Central memory CD8-positive, alpha-beta T cell (primary cell): ENCODE measurements at regions not wholly inside any gene's neighbourhood (a gene's known extent, or its start where the extent isn't known, plus 50 kb on each side); places are given as distances from the start of the nearest gene placed in this dataset.

Experiments
- ATAC-seq: fragments of 150-1000 bp; cut with Tn5 transposase; replicated peaks from 2 replicates; pipeline ENCODE4 v1.10.0; 2022; ENCODE audit warnings: mild to moderate bottlenecking, moderate FRiP score, moderate number of reproducible peaks; ENCODE audit not compliant: poor library complexity, severe bottlenecking; ENCODE audit errors: extremely low read depth
- DNase-seq, 2 donors: peaks; one replicate each; pipeline ENCODE4 v3.0.0; 2021; ENCODE audit warnings: low spot score in 2 of 2
- H3K27ac Mint-ChIP-seq: one replicate; pipeline ENCODE4 v1.8.0; 2022; ENCODE audit warnings: low read depth, mild to moderate bottlenecking, moderate library complexity, mixed read lengths
- H3K27me3 Mint-ChIP-seq: one replicate; pipeline ENCODE4 v1.8.0; 2022; ENCODE audit warnings: mixed read lengths
- H3K36me3 Mint-ChIP-seq: one replicate; pipeline ENCODE4 v1.8.0; 2022; ENCODE audit warnings: mild to moderate bottlenecking, moderate library complexity, mixed read lengths; ENCODE audit not compliant: insufficient read depth
- H3K4me1 Mint-ChIP-seq: one replicate; pipeline ENCODE4 v1.8.0; 2022; ENCODE audit warnings: mixed read lengths
- H3K4me3 Mint-ChIP-seq: one replicate; pipeline ENCODE4 v1.8.0; 2022; ENCODE audit warnings: mild to moderate bottlenecking, moderate library complexity, mixed read lengths
- H3K9me3 Mint-ChIP-seq: one replicate; pipeline ENCODE4 v1.8.0; 2022; ENCODE audit warnings: mixed read lengths

DNA sequence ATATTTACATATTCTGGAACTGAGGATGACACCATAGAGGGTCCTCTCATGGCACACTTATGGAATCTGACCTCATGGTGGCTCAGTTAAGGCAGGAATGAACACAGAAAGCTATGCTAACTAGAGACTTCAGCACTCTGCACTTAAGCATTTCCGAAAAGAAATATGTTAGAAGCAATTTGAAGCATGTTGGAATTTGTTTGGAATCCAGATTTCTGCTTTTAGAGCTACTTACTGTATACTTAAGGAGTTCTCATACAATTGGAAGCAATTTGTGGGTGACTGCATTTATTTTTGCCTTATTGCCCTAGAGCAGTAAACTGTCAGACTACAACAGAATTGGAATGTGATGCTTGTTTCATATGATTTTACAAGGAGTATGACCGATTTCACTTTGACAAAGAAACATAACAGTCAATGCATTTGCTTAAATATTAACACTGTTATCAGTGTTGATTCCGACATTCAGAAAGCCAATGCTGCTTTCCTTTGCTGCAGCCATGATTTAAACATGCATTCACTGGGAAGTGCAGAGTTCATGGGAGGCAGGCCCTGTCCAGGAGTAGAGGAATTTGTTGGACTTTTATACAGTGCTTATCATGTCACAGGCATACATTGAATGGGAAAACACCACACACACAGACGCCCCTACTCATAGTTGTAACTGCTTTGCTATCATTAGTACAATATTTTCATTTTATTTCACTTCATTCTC, 244.4 kb downstream of the SAMD5 start:
- peaks cover 19% of the 10 kb centered on the region for H3K9me3 Mint-ChIP-seq

DNA sequence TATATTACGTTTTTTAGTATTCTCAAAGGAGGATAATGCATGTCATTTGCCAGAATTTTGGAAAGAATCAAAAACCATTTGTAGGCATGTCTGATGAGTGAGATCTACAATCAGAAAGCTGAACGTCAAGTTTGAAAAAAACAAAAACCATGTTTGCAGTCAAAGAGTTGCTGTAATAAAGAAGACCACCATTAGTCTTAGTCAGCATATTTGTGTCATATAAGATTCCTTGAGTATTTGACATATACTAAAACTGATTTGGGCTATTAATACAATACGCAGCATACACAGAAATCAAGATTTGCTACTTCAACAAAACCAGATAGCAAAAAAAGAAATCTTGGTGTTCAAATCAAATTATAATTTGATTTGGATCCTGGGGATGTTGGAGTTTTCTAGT, 247.5 kb downstream of the SAMD5 start:
- H3K27ac Mint-ChIP-seq, result no peak overlapping the region
- no peak overlapping the region for H3K4me3 Mint-ChIP-seq
- peaks cover 2% of the 10 kb centered on the region for H3K36me3 Mint-ChIP-seq
- H3K27me3 Mint-ChIP-seq, result no peaks in the 10 kb centered on the region
- peaks cover 18% of the 10 kb centered on the region for H3K9me3 Mint-ChIP-seq
- DNase-seq, result no peak
- ATAC-seq, result no peak
- no peaks in the 10 kb centered on the region for H3K4me1 Mint-ChIP-seq

More for the DNA sequence above, 244.4 kb downstream of the SAMD5 start:
- H3K4me1 Mint-ChIP-seq, result no peaks in the 10 kb centered on the region
- no peak overlapping the region for H3K4me3 Mint-ChIP-seq
- ATAC-seq (no peak), DNase-seq (no peak)
- no peaks in the 10 kb centered on the region for H3K36me3 Mint-ChIP-seq
- H3K27ac Mint-ChIP-seq, result no peak overlapping the region
- no peaks in the 10 kb centered on the region for H3K27me3 Mint-ChIP-seq

DNA sequence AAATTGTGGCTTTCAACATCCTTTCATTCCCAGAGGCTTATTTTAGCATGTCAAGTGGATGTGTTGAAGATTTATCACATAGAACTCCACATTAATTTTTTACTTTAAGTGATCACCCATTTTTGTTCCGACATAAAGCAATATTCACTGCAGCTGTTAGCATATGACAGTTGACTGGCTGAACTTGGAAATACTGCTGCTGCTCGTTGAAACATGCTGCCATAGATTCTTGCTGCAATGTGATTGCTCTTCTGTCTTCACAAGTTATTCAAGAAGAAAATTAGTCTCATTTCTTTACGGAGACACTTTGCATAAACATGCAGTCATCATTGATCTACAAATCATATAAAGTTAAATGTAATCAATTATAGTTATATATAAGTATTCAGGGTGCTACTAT, 248.4 kb downstream of the SAMD5 start:
- H3K27me3 Mint-ChIP-seq, result no peaks in the 10 kb centered on the region
- H3K4me3 Mint-ChIP-seq, result no peak overlapping the region
- peaks cover 2% of the 10 kb centered on the region for H3K36me3 Mint-ChIP-seq
- H3K9me3 Mint-ChIP-seq, result peaks cover 13% of the 10 kb centered on the region
- no peak overlapping the region for H3K27ac Mint-ChIP-seq
- no peaks in the 10 kb centered on the region for H3K4me1 Mint-ChIP-seq
- ATAC-seq (no peak), DNase-seq (no peak)

DNA sequence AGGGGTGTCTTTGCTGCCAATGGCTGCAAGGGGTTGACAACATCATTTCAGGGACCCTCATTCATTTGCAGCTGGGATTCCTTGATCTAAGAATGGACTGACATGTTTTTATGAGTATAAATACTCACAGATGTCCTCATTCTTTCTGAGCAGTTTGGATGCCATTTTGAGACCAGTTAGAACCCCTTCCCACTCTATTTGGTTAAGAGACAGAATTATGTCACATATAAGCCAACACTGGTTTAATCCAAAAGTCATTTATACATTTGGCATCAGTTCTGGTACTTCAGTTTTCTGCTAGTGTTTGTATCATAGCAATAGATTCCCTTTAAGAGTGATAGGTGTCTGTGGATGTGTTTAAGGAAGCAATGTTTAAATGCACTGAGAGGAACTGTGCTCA, 248.8 kb downstream of the SAMD5 start:
- H3K4me3 Mint-ChIP-seq, result no peak overlapping the region
- H3K27ac Mint-ChIP-seq, result no peak overlapping the region
- H3K36me3 Mint-ChIP-seq, result peaks cover 2% of the 10 kb centered on the region
- no peak for ATAC-seq
- peaks cover 13% of the 10 kb centered on the region for H3K9me3 Mint-ChIP-seq
- H3K27me3 Mint-ChIP-seq, result no peaks in the 10 kb centered on the region
- no peaks in the 10 kb centered on the region for H3K4me1 Mint-ChIP-seq
- DNase-seq, result no peak

DNA sequence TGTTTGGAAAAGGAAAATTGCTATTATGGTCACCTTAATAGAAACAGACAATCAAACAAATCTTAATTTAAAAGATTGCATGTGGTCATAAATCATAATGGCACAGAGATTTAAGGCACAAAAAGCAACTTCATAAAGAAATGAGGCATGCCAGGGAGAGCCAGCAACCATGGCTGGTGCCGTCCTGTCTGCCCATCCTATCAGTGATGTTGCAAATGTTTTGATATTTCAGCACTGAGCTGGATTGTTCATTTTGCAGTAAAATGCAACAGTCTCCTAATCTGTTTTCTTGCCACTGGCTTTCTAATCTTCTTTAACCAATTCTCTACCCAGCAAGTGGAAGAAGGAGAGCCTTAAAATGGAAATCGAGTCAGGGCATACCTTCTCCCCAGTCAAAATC, 249.8 kb downstream of the SAMD5 start:
- DNase-seq (no peak), ATAC-seq (no peak)
- Mint-ChIP-seq H3K36me3 (peaks cover 2% of the 10 kb centered on the region), H3K27ac (no peak overlapping the region), H3K9me3 (peaks cover 13% of the 10 kb centered on the region), H3K4me3 (no peak overlapping the region), H3K4me1 (no peaks in the 10 kb centered on the region), H3K27me3 (no peaks in the 10 kb centered on the region)

DNA sequence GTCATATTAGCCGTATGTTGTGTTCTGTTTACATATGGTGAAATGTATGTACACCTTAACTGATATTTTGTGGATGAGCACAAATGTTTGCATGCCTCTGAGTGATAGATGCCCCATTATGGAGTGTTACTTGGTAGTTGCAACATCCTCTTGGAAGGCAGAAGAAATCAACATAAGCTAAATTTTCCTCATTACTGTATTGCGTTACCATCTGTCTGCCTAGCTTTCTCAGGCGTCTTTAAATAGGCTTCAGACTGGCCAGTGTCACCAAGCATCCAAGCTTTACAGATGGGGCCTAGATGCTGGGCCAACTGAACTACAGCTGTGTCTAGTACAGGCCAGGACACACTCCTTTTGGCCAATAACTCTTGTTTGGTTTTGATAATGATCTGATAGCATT, 250.6 kb downstream of the SAMD5 start:
- ATAC-seq (no peak), DNase-seq (no peak)
- H3K4me3 Mint-ChIP-seq, result no peak overlapping the region
- no peaks in the 10 kb centered on the region for H3K27me3 Mint-ChIP-seq
- peaks cover 6% of the 10 kb centered on the region for H3K9me3 Mint-ChIP-seq
- H3K27ac Mint-ChIP-seq, result no peak overlapping the region
- H3K36me3 Mint-ChIP-seq, result peaks cover 2% of the 10 kb centered on the region
- H3K4me1 Mint-ChIP-seq, result no peaks in the 10 kb centered on the region

DNA sequence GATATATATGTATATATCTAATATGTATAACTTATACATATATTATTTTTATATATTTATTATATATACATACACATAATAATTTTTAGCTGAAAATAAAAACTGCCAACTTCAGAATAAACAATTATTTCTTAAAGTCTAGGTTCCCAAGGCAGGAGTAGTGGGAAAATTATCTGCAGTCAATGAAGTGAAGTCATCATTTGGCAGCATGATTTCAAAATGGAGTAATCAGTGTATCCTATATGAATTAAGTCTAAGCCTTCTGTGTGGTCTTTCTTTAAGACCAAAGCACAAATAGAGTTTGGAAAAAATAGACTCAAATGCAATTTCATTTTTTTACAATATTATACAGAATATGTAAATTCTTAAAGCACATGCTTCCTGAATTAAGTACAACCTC, 251.0 kb downstream of the SAMD5 start:
- Mint-ChIP-seq H3K27ac (no peak overlapping the region), H3K4me1 (no peaks in the 10 kb centered on the region), H3K27me3 (no peaks in the 10 kb centered on the region), H3K4me3 (no peak overlapping the region), H3K36me3 (peaks cover 2% of the 10 kb centered on the region), H3K9me3 (peaks cover 5% of the 10 kb centered on the region)
- ATAC-seq, result no peak
- no peak for DNase-seq

DNA sequence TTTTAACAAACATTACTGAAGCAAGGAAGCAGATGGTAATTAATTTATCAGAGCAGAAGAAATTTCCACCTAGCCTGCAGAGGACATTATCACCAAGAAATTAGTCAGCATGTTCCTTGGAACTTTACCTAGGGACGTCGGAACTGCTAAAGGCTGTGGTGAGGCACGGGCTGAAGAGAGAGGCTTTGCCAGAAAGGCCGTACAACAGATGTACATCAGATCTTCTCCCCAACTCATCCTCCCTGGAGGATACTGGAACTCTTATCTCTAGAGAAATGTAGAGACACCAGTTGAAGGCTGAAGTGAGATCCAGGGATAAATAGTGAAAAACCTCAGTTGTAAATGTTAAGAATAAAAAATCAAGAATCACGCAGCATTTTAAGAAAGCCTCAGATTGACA, 257.1 kb downstream of the SAMD5 start:
- DNase-seq (no peak), ATAC-seq (no peak)
- Mint-ChIP-seq H3K27ac (no peak overlapping the region), H3K27me3 (no peaks in the 10 kb centered on the region), H3K9me3 (peaks cover 9% of the 10 kb centered on the region), H3K4me3 (no peak overlapping the region), H3K4me1 (no peaks in the 10 kb centered on the region), H3K36me3 (no peaks in the 10 kb centered on the region)

DNA sequence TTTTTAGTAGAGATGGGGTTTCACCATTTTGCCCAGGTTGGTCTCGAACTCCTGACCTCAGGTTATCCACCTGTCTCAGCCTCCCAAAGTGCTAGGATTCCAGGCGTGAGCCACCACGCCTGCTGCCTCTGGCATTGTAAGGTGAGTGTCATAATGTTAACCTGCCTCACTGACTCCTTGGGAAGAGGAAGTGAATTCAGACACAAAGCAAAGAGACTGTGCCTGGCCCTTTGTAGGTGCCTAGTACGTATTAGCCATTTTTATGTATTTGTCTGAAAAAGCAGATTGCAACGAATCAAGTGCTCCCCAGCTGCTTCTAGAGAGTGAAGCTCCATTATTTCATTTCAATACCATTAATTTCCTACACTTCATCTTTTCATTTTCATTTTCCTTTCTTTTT, 260.5 kb downstream of the SAMD5 start:
- DNase-seq, result no peak
- Mint-ChIP-seq H3K4me3 (no peak overlapping the region), H3K27ac (no peak overlapping the region), H3K9me3 (peaks cover 9% of the 10 kb centered on the region), H3K4me1 (no peaks in the 10 kb centered on the region), H3K27me3 (no peaks in the 10 kb centered on the region), H3K36me3 (no peaks in the 10 kb centered on the region)
- no peak for ATAC-seq

DNA sequence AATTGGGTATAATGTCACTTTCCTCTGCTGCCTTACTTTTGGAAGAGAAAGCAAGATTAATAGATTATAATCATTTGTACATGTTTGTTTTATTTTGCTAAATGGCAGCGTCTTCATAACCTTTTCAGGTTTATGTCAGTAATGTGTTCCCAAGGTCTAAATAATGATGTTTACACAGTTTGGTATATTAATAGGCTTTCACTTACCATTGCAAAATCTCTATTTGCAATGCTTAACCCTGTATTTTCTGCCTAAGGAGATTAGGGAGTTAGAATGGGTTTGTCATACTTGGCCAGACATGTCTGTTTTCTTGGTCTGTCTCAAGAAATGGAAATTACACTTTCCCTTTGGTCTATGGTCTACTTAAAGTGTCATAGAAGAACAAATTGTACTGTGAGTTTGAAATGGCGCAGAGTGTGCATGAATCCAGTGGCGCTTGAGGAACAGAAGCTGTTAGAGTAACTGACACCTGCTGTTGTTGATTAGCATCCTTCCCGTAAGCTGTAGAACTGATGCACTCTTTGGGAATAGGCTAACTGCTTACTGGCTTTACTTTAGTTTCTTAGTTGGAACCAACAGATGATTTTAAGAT, 261.1 kb downstream of the SAMD5 start:
- ATAC-seq, result no peak
- no peaks in the 10 kb centered on the region for H3K36me3 Mint-ChIP-seq
- no peak overlapping the region for H3K27ac Mint-ChIP-seq
- peaks cover 9% of the 10 kb centered on the region for H3K9me3 Mint-ChIP-seq
- no peak overlapping the region for H3K4me3 Mint-ChIP-seq
- no peaks in the 10 kb centered on the region for H3K4me1 Mint-ChIP-seq
- no peaks in the 10 kb centered on the region for H3K27me3 Mint-ChIP-seq
- DNase-seq, result no peak

DNA sequence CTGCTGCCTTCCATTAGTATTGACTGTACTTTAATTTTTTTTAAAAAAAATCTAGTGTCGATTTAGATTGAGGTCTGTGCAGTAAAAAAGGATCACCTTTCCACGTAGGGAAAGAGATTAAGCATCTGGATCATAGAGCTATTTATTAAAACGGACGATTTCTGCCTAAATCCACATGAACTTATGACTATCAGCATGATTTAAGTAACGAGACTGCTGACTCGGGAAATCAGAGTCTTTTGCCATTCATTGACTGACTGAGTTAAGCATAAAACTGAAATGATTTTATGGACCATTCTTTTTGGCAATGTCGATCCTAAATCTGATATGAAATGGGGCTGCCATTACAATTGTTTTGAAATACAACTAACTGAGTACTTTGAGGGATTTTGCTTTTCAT, 261.7 kb downstream of the SAMD5 start:
- H3K36me3 Mint-ChIP-seq, result no peaks in the 10 kb centered on the region
- no peak overlapping the region for H3K4me3 Mint-ChIP-seq
- peaks cover 9% of the 10 kb centered on the region for H3K9me3 Mint-ChIP-seq
- no peaks in the 10 kb centered on the region for H3K27me3 Mint-ChIP-seq
- no peak for ATAC-seq
- H3K27ac Mint-ChIP-seq, result no peak overlapping the region
- no peak for DNase-seq
- H3K4me1 Mint-ChIP-seq, result no peaks in the 10 kb centered on the region

DNA sequence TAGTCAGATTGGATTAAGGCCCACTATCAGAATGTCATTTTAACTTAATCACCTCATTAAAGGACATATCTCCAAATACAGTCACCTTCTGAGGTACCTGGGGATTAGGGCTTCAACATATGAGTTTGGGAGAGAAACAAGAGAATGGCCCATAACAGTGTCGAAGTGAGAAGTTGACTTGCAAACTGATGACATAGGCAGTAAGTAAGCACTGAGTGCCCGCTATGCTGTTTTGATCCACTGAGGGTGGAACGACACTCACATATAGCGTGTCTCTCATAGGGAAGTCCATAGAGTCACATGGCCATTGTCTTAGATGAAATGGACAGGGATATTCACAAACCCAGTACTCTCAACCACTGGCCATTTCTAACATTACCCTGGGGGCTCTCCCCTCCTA, 264.2 kb downstream of the SAMD5 start:
- Mint-ChIP-seq H3K4me1 (no peaks in the 10 kb centered on the region), H3K36me3 (no peaks in the 10 kb centered on the region), H3K9me3 (no peaks in the 10 kb centered on the region), H3K4me3 (no peak overlapping the region), H3K27ac (no peak overlapping the region), H3K27me3 (no peaks in the 10 kb centered on the region)
- ATAC-seq, result no peak
- no peak for DNase-seq

DNA sequence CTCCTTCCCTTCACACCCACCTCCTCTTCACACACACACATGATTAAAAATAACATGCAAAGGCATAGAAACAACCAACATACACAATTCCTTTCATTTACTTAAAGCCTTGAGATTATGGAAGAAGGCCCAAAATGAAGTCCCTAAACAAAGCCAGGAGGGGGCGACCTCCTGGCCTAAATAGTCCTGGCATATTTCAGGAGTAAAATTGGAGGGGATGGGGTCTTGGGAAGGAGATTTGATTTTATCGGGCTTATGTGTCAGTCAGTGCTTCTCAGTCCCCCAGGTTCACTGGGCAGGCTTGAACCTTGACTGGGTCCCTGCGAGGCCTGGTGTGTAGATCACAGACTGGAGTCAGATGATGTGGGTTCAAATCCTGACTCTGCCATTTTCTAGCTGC, 266.4 kb downstream of the SAMD5 start:
- ATAC-seq, result no peak
- Mint-ChIP-seq H3K4me1 (no peaks in the 10 kb centered on the region), H3K27me3 (no peaks in the 10 kb centered on the region), H3K4me3 (no peak overlapping the region), H3K27ac (no peak overlapping the region), H3K36me3 (no peaks in the 10 kb centered on the region), H3K9me3 (no peaks in the 10 kb centered on the region)
- no peak for DNase-seq
